IMR-90 (cell line): ENCODE measurements at regions not wholly inside any gene's neighbourhood (a gene's known extent, or its start where the extent isn't known, plus 50 kb on each side); places are given as distances from the start of the nearest gene placed in this dataset.

Experiments
- BHLHE40 ChIP-seq: fragments of 150-350 bp; IDR thresholded peaks from 2 replicates; pipeline ENCODE4 v1.6.1; 2016; ENCODE audit warnings: mild to moderate bottlenecking, low read depth, low read length
- CEBPB ChIP-seq: IDR thresholded peaks from 2 replicates; pipeline ENCODE4 v1.6.1; 2012; ENCODE audit warnings: low read depth, low read length, improper control_type of control experiment
- MAFK ChIP-seq: IDR thresholded peaks from 2 replicates; pipeline ENCODE4 v1.6.1; 2012; ENCODE audit warnings: low read depth, low read length, improper control_type of control experiment
- MXI1 ChIP-seq: IDR thresholded peaks from 2 replicates; pipeline ENCODE4 v1.6.1; 2012; ENCODE audit warnings: low read depth, mild to moderate bottlenecking, low read length, moderate library complexity, borderline replicate concordance
- NFE2L2 ChIP-seq: fragments of 150-350 bp; IDR thresholded peaks from 2 replicates; pipeline ENCODE4 v1.6.1; 2016; ENCODE audit warnings: low read depth, mild to moderate bottlenecking, low read length
- POLR2A ChIP-seq: IDR thresholded peaks from 2 replicates; pipeline ENCODE4 v1.6.1; 2012; ENCODE audit warnings: mild to moderate bottlenecking, low read depth, low read length
- RAD21 ChIP-seq: IDR thresholded peaks from 2 replicates; pipeline ENCODE4 v1.6.1; 2012; ENCODE audit warnings: low read length, improper control_type of control experiment
- RCOR1 ChIP-seq: IDR thresholded peaks from 2 replicates; pipeline ENCODE4 v1.6.1; 2012; ENCODE audit warnings: mild to moderate bottlenecking, low read length, improper control_type of control experiment; ENCODE audit not compliant: insufficient replicate concordance
- RFX5 ChIP-seq: IDR thresholded peaks from 2 replicates; pipeline ENCODE4 v1.8.0; 2012; ENCODE audit warnings: low read depth, mild to moderate bottlenecking, low read length, moderate library complexity
- SMC3 ChIP-seq: fragments of 150-350 bp; IDR thresholded peaks from 2 replicates; pipeline ENCODE4 v1.6.1; 2016; ENCODE audit warnings: low read depth, mild to moderate bottlenecking, antibody characterized with exemption, low read length, moderate library complexity
- TF ChIP-seq, protein P1 (sequence below): fragments of 150-350 bp; IDR thresholded peaks from 2 replicates; pipeline ENCODE4 v1.6.1; 2017; ENCODE audit warnings: mild to moderate bottlenecking, antibody characterized with exemption, low read length, low read depth
- TF ChIP-seq, protein P2 (sequence below): conservative IDR thresholded peaks from 2 replicates; pipeline ENCODE4 v1.5.1; 2012; ENCODE audit warnings: mild to moderate bottlenecking, low read depth, low read length, improper control_type of control experiment

DNA sequence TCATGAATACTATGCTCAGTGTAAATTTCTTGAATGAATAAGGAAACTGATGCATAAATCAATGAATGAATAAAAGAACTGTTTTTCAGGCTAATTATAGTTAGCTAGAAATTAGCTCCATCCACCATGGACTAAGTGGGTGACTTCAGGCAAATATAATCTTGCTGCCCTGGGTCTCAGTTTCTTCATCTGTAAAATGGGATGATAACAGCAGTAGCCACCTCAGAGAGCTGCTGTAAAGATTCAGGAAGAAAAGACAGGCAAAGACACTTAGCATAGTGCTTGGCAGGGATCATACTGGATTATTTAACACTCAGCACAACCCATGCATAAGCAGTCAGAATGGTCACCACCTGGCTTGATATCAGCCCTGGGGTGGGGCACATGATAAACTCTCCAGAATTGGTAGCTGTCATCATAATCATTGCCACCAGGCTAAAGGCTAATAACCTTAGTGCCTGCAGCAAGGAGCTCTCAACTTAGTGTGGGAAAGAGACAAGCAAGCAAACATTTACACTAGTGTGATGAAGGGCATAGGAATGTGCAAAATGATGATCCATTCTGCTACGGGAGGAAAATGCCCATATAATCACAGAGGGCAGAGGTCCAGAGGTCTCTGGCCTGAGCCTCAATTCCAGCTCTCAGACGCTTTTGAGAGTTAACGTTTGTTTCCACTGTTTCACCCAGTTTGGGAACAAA is 234.7 kb upstream of the TBX3 start:
- TF ChIP-seq, protein P1, sequence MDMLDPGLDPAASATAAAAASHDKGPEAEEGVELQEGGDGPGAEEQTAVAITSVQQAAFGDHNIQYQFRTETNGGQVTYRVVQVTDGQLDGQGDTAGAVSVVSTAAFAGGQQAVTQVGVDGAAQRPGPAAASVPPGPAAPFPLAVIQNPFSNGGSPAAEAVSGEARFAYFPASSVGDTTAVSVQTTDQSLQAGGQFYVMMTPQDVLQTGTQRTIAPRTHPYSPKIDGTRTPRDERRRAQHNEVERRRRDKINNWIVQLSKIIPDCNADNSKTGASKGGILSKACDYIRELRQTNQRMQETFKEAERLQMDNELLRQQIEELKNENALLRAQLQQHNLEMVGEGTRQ: no peak
- TF ChIP-seq SMC3 (no peak), POLR2A (no peak), BHLHE40 (no peak), RFX5 (no peak), RAD21 (no peak), MAFK (no peak), RCOR1 (no peak), NFE2L2 (no peak), CEBPB (no peak), MXI1 (no peak)
- TF ChIP-seq, protein P2, sequence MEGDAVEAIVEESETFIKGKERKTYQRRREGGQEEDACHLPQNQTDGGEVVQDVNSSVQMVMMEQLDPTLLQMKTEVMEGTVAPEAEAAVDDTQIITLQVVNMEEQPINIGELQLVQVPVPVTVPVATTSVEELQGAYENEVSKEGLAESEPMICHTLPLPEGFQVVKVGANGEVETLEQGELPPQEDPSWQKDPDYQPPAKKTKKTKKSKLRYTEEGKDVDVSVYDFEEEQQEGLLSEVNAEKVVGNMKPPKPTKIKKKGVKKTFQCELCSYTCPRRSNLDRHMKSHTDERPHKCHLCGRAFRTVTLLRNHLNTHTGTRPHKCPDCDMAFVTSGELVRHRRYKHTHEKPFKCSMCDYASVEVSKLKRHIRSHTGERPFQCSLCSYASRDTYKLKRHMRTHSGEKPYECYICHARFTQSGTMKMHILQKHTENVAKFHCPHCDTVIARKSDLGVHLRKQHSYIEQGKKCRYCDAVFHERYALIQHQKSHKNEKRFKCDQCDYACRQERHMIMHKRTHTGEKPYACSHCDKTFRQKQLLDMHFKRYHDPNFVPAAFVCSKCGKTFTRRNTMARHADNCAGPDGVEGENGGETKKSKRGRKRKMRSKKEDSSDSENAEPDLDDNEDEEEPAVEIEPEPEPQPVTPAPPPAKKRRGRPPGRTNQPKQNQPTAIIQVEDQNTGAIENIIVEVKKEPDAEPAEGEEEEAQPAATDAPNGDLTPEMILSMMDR: no peak
